Liver (tissue), 8 donors: ENCODE measurements at regions not wholly inside any gene's neighbourhood (a gene's known extent, or its start where the extent isn't known, plus 50 kb on each side); places are given as distances from the start of the nearest gene placed in this dataset.

Source experiments
- DNase-seq: peaks from one replicate; pipeline ENCODE4 v3.0.0-alpha.2; 2017; ENCODE audit warnings: low spot score
- H3K27ac ChIP-seq, 2 donors: one replicate each; pipeline ENCODE4 v1.7.0; 2013; ENCODE audit warnings: inconsistent platforms in 2 of 2, low read length in 2 of 2, control low read depth in 1 of 2, low read depth in 1 of 2, mild to moderate bottlenecking in 1 of 2
- H3K27me3 ChIP-seq, 4 donors: one replicate each; pipeline versions ENCODE4 v1.6.1 to v1.7.0; 2013; ENCODE audit warnings: low read length in 3 of 4, inconsistent platforms in 1 of 4, mild to moderate bottlenecking in 1 of 4, moderate library complexity in 1 of 4; ENCODE audit not compliant: control insufficient read depth in 4 of 4, insufficient read depth in 4 of 4
- H3K36me3 ChIP-seq, 4 donors: one replicate each; pipeline versions ENCODE4 v1.6.1 to v1.7.0; 2013; ENCODE audit warnings: low read length in 3 of 4, mild to moderate bottlenecking in 3 of 4, low read depth in 1 of 4, moderate library complexity in 1 of 4; ENCODE audit not compliant: control insufficient read depth in 4 of 4, insufficient read depth in 3 of 4
- H3K4me1 ChIP-seq, 4 donors: one replicate each; pipeline versions ENCODE4 v1.6.1 to v1.7.0; 2013; ENCODE audit warnings: low read length in 3 of 4, mild to moderate bottlenecking in 3 of 4, moderate library complexity in 1 of 4; ENCODE audit not compliant: control insufficient read depth in 4 of 4, insufficient read depth in 4 of 4
- H3K4me3 ChIP-seq, 3 donors: one replicate each; pipeline versions ENCODE4 v1.6.1 to v1.7.0; 2013; ENCODE audit warnings: low read length in 3 of 3, control low read depth in 1 of 3, low read depth in 1 of 3, mild to moderate bottlenecking in 1 of 3
- H3K9ac ChIP-seq, 2 donors: one replicate each; pipeline ENCODE4 v1.7.0; 2013; ENCODE audit warnings: low read length in 2 of 2, mild to moderate bottlenecking in 2 of 2, moderate library complexity in 2 of 2, control low read depth in 1 of 2, low read depth in 1 of 2
- H3K9me3 ChIP-seq, 4 donors: one replicate each; pipeline versions ENCODE4 v1.6.1 to v1.7.0; 2013; ENCODE audit warnings: low read length in 3 of 4; ENCODE audit not compliant: control insufficient read depth in 4 of 4
- EGR1 ChIP-seq, 2 donors: IDR thresholded peaks; 2 replicates each; pipeline ENCODE4 v1.6.1; 2016 to 2018; ENCODE audit warnings: antibody characterized with exemption in 2 of 2, low read depth in 2 of 2
- FOXA1 ChIP-seq: IDR thresholded peaks from 2 replicates; pipeline ENCODE4 v1.6.1; 2016; ENCODE audit warnings: antibody characterized with exemption
- FOXA2 ChIP-seq: IDR thresholded peaks from 2 replicates; pipeline ENCODE4 v1.6.1; 2016; ENCODE audit warnings: antibody characterized with exemption
- GABPA ChIP-seq, 2 donors: IDR thresholded peaks in 1 of 2; conservative IDR thresholded peaks in 1 of 2; 2 replicates each; pipeline ENCODE4 v1.6.1; 2016; ENCODE audit warnings: antibody characterized with exemption in 2 of 2, mild to moderate bottlenecking in 1 of 2, moderate library complexity in 1 of 2
- HNF4A ChIP-seq, 2 donors: conservative IDR thresholded peaks; 2 replicates each; pipeline ENCODE4 v1.6.1; 2016; ENCODE audit warnings: antibody characterized with exemption in 2 of 2, mild to moderate bottlenecking in 2 of 2
- HNF4G ChIP-seq: IDR thresholded peaks from 2 replicates; pipeline ENCODE4 v1.6.1; 2016; ENCODE audit warnings: antibody characterized with exemption
- NR2F2 ChIP-seq: IDR thresholded peaks from 2 replicates; pipeline ENCODE4 v1.6.1; 2016; ENCODE audit warnings: antibody characterized with exemption
- RAD21 ChIP-seq, 2 donors: IDR thresholded peaks; 2 replicates each; pipeline ENCODE4 v1.6.1; 2016; ENCODE audit warnings: antibody characterized with exemption in 2 of 2, mild to moderate bottlenecking in 2 of 2
- RXRA ChIP-seq, 2 donors: IDR thresholded peaks; 2 replicates each; pipeline ENCODE4 v1.6.1; 2017 to 2018; ENCODE audit warnings: antibody characterized with exemption in 2 of 2, mild to moderate bottlenecking in 1 of 2
- SP1 ChIP-seq: IDR thresholded peaks from 2 replicates; pipeline ENCODE4 v1.6.1; 2018; ENCODE audit warnings: antibody characterized with exemption, mild to moderate bottlenecking
- TAF1 ChIP-seq: conservative IDR thresholded peaks from 2 replicates; pipeline ENCODE4 v1.6.1; 2016; ENCODE audit warnings: antibody characterized with exemption, mild to moderate bottlenecking
- YY1 ChIP-seq: IDR thresholded peaks from 2 replicates; pipeline ENCODE4 v1.6.1; 2016; ENCODE audit warnings: antibody characterized with exemption, mild to moderate bottlenecking
- WGBS: extraction: QIAGEN DNeasy Blood & Tissue Kit; methylation state at CpG from one replicate; pipeline ENCODE4 v1.1.7; 2013; 5-methylcytosine and 5-hydroxymethylcytosine counted together
- TF ChIP-seq, protein P1 (sequence below): IDR thresholded peaks from 2 replicates; pipeline ENCODE4 v1.6.1; 2016; ENCODE audit warnings: antibody characterized with exemption
- TF ChIP-seq, protein P2 (sequence below): IDR thresholded peaks from 2 replicates; pipeline ENCODE4 v1.6.1; 2016; ENCODE audit warnings: antibody characterized with exemption
- TF ChIP-seq, protein P3 (sequence below): IDR thresholded peaks from 2 replicates; pipeline ENCODE4 v1.6.1; 2016; ENCODE audit warnings: antibody characterized with exemption, mild to moderate bottlenecking
- TF ChIP-seq, protein P4 (sequence below): IDR thresholded peaks from 2 replicates; pipeline ENCODE4 v1.6.1; 2016; ENCODE audit warnings: antibody characterized with exemption
- TF ChIP-seq, protein P5 (sequence below): fragments of 150-350 bp; IDR thresholded peaks from 2 replicates; pipeline ENCODE4 v1.5.1; 2017; ENCODE audit warnings: improper control_type of control experiment, low read depth, low read length; ENCODE audit not compliant: missing input control
- donor health status: healthy.
- donor health status: healthy.
- donor health status: healthy.
- donor health status: healthy.
- donor health status: healthy.

DNA sequence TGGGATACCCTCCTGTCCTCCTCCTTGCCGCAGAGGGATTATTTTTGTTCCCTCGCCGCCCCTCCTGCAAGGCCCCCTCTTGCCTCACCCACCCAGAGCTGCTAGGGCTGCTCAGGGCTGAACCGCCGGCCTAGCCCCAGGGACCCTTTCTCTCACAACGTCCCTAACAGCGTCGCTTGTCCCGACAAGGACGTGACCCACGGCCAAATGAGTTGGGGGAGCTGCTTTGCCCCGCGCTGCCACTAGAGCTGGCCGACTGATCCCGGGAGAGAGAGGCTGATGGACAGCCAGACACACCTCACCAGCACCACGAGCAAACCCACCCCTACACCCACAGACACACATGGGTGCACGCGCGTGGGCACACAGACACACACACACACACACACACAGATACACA lies 154.6 kb upstream of the ALG10B start:
- DNase-seq: no peak
- Histone ChIP-seq H3K9ac (no peak overlapping the region), H3K4me3 (no peak overlapping the region), H3K9me3 (peaks cover 0 to 5% (median 0%) of the 10 kb centered on the region in 4 donors), H3K27ac (no peak overlapping the region), H3K4me1 (no peaks in the 10 kb centered on the region), H3K27me3 (no peaks in the 10 kb centered on the region), H3K36me3 (no peaks in the 10 kb centered on the region)
- WGBS: 83% methylated on average over 19 of the region's 19 CpGs
- TF ChIP-seq, protein P1, sequence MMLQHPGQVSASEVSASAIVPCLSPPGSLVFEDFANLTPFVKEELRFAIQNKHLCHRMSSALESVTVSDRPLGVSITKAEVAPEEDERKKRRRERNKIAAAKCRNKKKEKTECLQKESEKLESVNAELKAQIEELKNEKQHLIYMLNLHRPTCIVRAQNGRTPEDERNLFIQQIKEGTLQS: no peak
- TF ChIP-seq FOXA1 (no peak), RXRA (IDR thresholded peaks at IDR 0.05) (no peak), RAD21 (IDR thresholded peaks at IDR 0.05) (no peak), HNF4G (no peak), GABPA (IDR thresholded peaks at IDR 0.05 in 1 of 2, conservative IDR thresholded peaks at IDR 0.05 in 1 of 2) (no peak), EGR1 (IDR thresholded peaks at IDR 0.05; ENCODE audit: low read depth in 2 of 2) (no peak), SP1 (no peak), FOXA2 (no peak), HNF4A (conservative IDR thresholded peaks at IDR 0.05) (no peak), NR2F2 (no peak), YY1 (no peak), TAF1 (no peak)
- TF ChIP-seq, protein P2, sequence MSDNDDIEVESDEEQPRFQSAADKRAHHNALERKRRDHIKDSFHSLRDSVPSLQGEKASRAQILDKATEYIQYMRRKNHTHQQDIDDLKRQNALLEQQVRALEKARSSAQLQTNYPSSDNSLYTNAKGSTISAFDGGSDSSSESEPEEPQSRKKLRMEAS: no peak
- TF ChIP-seq, protein P3, sequence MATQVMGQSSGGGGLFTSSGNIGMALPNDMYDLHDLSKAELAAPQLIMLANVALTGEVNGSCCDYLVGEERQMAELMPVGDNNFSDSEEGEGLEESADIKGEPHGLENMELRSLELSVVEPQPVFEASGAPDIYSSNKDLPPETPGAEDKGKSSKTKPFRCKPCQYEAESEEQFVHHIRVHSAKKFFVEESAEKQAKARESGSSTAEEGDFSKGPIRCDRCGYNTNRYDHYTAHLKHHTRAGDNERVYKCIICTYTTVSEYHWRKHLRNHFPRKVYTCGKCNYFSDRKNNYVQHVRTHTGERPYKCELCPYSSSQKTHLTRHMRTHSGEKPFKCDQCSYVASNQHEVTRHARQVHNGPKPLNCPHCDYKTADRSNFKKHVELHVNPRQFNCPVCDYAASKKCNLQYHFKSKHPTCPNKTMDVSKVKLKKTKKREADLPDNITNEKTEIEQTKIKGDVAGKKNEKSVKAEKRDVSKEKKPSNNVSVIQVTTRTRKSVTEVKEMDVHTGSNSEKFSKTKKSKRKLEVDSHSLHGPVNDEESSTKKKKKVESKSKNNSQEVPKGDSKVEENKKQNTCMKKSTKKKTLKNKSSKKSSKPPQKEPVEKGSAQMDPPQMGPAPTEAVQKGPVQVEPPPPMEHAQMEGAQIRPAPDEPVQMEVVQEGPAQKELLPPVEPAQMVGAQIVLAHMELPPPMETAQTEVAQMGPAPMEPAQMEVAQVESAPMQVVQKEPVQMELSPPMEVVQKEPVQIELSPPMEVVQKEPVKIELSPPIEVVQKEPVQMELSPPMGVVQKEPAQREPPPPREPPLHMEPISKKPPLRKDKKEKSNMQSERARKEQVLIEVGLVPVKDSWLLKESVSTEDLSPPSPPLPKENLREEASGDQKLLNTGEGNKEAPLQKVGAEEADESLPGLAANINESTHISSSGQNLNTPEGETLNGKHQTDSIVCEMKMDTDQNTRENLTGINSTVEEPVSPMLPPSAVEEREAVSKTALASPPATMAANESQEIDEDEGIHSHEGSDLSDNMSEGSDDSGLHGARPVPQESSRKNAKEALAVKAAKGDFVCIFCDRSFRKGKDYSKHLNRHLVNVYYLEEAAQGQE: no peak
- TF ChIP-seq, protein P4, sequence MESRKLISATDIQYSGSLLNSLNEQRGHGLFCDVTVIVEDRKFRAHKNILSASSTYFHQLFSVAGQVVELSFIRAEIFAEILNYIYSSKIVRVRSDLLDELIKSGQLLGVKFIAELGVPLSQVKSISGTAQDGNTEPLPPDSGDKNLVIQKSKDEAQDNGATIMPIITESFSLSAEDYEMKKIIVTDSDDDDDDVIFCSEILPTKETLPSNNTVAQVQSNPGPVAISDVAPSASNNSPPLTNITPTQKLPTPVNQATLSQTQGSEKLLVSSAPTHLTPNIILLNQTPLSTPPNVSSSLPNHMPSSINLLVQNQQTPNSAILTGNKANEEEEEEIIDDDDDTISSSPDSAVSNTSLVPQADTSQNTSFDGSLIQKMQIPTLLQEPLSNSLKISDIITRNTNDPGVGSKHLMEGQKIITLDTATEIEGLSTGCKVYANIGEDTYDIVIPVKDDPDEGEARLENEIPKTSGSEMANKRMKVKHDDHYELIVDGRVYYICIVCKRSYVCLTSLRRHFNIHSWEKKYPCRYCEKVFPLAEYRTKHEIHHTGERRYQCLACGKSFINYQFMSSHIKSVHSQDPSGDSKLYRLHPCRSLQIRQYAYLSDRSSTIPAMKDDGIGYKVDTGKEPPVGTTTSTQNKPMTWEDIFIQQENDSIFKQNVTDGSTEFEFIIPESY: no peak
- TF ChIP-seq, protein P5, sequence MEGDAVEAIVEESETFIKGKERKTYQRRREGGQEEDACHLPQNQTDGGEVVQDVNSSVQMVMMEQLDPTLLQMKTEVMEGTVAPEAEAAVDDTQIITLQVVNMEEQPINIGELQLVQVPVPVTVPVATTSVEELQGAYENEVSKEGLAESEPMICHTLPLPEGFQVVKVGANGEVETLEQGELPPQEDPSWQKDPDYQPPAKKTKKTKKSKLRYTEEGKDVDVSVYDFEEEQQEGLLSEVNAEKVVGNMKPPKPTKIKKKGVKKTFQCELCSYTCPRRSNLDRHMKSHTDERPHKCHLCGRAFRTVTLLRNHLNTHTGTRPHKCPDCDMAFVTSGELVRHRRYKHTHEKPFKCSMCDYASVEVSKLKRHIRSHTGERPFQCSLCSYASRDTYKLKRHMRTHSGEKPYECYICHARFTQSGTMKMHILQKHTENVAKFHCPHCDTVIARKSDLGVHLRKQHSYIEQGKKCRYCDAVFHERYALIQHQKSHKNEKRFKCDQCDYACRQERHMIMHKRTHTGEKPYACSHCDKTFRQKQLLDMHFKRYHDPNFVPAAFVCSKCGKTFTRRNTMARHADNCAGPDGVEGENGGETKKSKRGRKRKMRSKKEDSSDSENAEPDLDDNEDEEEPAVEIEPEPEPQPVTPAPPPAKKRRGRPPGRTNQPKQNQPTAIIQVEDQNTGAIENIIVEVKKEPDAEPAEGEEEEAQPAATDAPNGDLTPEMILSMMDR: no peak
